ENCODE measurements at regions not wholly inside any gene's neighbourhood (a gene's known extent, or its start where the extent isn't known, plus 50 kb on each side); places are given as distances from the start of the nearest gene placed in this dataset.

DNA sequence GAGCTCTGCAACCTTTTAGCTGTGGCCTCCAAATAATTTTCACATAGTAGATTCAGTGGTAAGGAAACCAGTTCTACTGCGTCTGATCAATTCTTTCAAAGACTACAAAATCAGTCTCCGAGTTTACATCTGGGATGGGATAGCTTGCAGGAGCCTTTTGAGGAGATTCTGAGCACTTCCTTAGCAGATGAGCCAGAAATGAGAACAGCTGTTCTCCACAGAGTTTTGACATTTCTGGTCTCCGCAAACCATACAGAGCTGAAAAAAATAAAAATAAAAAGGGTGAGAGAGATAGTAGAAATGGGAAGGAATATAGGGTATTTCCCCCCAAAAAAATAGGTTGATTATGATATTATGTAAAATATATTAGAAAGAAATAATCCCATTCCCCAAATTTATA is 119.3 kb downstream of the LYPLAL1 start:
- Histone ChIP-seq H3K4me1 (no peaks in the 10 kb centered on the region), H3K36me3 (no peaks in the 10 kb centered on the region), H3K27ac (no peak overlapping the region), H3K9me3 (no peaks in the 10 kb centered on the region), H3K27me3 (no peaks in the 10 kb centered on the region), H3K4me3 (no peak overlapping the region), H3K9ac (ENCODE audit: low read depth in 2 of 2, low read length in 2 of 2) (no peak overlapping the region)
- intact Hi-C loops (cut with DNase I), result no loop called here
- TF ChIP-seq, protein P1, sequence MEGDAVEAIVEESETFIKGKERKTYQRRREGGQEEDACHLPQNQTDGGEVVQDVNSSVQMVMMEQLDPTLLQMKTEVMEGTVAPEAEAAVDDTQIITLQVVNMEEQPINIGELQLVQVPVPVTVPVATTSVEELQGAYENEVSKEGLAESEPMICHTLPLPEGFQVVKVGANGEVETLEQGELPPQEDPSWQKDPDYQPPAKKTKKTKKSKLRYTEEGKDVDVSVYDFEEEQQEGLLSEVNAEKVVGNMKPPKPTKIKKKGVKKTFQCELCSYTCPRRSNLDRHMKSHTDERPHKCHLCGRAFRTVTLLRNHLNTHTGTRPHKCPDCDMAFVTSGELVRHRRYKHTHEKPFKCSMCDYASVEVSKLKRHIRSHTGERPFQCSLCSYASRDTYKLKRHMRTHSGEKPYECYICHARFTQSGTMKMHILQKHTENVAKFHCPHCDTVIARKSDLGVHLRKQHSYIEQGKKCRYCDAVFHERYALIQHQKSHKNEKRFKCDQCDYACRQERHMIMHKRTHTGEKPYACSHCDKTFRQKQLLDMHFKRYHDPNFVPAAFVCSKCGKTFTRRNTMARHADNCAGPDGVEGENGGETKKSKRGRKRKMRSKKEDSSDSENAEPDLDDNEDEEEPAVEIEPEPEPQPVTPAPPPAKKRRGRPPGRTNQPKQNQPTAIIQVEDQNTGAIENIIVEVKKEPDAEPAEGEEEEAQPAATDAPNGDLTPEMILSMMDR (IDR thresholded peaks at IDR 0.05), result no peak
- DNase-seq, result no peak

DNA sequence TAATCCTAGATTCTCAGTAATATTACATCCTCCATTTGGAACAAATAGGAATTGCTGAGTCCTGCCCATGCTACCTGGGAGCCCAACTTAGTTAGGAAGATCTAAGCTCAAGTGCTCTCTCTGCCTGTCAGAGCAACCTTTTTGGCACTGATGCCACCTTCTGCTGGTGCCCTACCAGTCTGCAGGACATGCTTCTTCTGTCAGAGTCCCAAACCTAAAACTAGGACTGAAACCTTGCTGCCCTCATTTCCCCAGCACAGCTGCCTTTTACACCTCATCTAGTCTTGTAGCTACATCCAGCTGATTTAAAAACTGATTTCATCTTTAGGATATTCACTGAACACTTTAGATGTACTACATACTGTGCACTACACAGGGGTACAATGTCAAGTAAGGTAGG is 118.7 kb downstream of the LYPLAL1 start:
- Histone ChIP-seq H3K9me3 (no peaks in the 10 kb centered on the region), H3K27ac (no peak overlapping the region), H3K4me3 (no peak overlapping the region), H3K27me3 (no peaks in the 10 kb centered on the region), H3K9ac (ENCODE audit: low read depth in 2 of 2, low read length in 2 of 2) (no peak overlapping the region), H3K4me1 (no peaks in the 10 kb centered on the region), H3K36me3 (no peaks in the 10 kb centered on the region)
- intact Hi-C loops (cut with DNase I), result no loop called here
- TF ChIP-seq, protein P1 (IDR thresholded peaks at IDR 0.05), result no peak
- no peak for DNase-seq

DNA sequence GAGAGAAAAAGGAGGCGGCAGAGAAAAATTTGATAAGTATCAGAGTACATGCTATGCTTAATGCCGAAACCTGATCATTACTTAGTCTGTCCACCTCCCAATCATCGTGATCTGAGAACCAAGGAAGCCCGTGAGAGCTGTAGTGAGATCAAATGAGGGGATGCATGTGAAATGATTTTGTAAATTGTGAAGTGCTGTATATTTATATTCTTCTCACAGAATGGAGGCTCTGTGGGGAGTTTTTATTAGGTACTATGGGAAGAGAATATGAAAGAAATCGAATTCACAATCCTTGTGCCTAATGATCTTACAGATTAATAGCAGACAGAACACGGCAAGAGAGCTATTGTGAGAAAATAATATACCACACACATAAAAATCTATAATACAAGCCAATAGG is 115.5 kb downstream of the LYPLAL1 start:
- H3K4me1 ChIP-seq, result no peaks in the 10 kb centered on the region
- no peaks in the 10 kb centered on the region for H3K36me3 ChIP-seq
- DNase-seq, result no peak
- no peak overlapping the region for H3K4me3 ChIP-seq
- no peak overlapping the region for H3K27ac ChIP-seq
- H3K9ac ChIP-seq (ENCODE audit: low read depth in 2 of 2, low read length in 2 of 2), result no peak overlapping the region
- H3K9me3 ChIP-seq, result no peaks in the 10 kb centered on the region
- no peaks in the 10 kb centered on the region for H3K27me3 ChIP-seq
- TF ChIP-seq, protein P1 (IDR thresholded peaks at IDR 0.05), result no peak
- intact Hi-C loops (cut with DNase I), result no loop called here

GRCh38 chr1:219283541-219283940 is 109.9 kb downstream of the LYPLAL1 start:
- intact Hi-C loops (cut with DNase I), result no loop called here
- no peaks in the 10 kb centered on the region for H3K36me3 ChIP-seq
- H3K9me3 ChIP-seq, result no peaks in the 10 kb centered on the region
- DNase-seq, result no peak
- H3K27me3 ChIP-seq, result no peaks in the 10 kb centered on the region
- no peak overlapping the region for H3K9ac ChIP-seq (ENCODE audit: low read depth in 2 of 2, low read length in 2 of 2)
- no peak overlapping the region for H3K4me3 ChIP-seq
- TF ChIP-seq, protein P1 (IDR thresholded peaks at IDR 0.05), result no peak
- no peak overlapping the region for H3K27ac ChIP-seq
- H3K4me1 ChIP-seq, result no peaks in the 10 kb centered on the region

- intact Hi-C loops (cut with DNase I), result no loop called here
- TF ChIP-seq, protein P1 (IDR thresholded peaks at IDR 0.05), result no peak
- no peaks in the 10 kb centered on the region for H3K9me3 ChIP-seq
- H3K9ac ChIP-seq (ENCODE audit: low read depth in 2 of 2, low read length in 2 of 2), result no peak overlapping the region
- no peak overlapping the region for H3K4me3 ChIP-seq
- H3K27me3 ChIP-seq, result no peaks in the 10 kb centered on the region
- no peak overlapping the region for H3K27ac ChIP-seq
- H3K36me3 ChIP-seq, result no peaks in the 10 kb centered on the region
- no peak for DNase-seq
- no peaks in the 10 kb centered on the region for H3K4me1 ChIP-seq
Observed at GRCh38 chr1:219281831-219282230, 108.2 kb downstream of the LYPLAL1 start.

All from colonic mucosa (tissue), 4 donors.